CD4-positive, alpha-beta T cell treated with Interleukin-15 for 4 hours (primary cell): ENCODE measurements at regions not wholly inside any gene's neighbourhood (a gene's known extent, or its start where the extent isn't known, plus 50 kb on each side); places are given as distances from the start of the nearest gene placed in this dataset.

Experiments
- DNase-seq: peaks from one replicate; pipeline ENCODE4 v3.0.0-alpha.2; 2020; ENCODE audit warnings: low spot score

DNA sequence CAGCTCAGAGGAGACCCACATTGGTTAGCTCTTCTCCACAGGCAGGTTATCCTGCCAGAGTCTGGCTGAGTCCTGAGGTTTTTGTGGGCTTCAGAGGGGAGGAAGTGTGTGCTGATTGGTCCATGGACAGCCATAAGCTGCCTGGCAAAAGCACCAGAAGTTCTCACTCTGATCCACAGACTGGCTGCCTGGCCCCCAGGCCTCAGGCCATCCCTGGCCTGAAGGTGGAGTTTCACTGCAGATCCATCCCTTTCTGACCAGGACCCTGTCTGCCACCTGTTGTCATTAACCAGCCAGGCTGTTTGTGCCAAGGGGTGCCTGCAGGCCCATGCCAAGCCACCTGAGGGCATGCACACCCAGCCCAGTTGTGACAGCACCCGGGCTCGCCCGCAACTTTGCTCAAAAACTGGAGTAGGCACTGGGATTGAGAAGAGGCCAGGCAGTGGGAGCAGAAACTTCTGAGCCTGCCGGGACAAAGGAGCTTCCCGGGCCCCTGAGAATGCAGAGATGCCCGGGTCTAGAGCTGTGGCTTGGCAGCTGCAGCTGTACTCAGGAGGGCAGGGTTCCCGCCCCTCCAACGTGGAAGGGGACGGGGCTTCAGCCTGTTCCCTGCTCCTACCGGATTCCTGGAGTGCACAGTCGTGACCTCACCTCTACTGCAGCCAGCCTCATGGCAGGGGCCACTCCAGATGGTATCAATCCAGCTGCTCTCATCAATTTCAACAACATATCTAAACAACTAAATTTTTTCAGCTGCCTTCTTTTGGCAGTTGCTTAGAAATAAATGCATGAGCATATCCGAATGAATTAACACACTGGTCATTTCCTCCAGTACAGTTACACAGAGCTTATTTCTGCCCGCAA, 1277.3 kb downstream of the SLC16A7 start:
- no peak for DNase-seq

DNA sequence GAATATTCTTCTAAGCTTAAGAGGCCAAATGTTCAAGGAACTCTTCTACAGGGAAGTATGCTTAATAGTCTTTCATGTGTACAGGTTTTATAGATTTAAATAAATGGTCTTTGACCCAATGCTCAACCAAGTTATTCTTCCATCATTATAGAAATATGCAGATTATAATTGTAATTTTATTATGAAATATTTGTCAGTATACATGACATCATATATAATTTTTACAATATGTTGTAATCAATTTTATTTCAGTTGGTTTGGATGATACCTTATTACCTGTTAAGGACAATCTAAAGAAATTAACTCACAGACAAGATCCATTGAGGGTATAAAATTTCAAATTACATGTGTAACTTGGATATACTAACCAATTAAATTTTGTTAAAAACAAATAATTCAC, 1278.3 kb downstream of the SLC16A7 start:
- no peak for DNase-seq

DNA sequence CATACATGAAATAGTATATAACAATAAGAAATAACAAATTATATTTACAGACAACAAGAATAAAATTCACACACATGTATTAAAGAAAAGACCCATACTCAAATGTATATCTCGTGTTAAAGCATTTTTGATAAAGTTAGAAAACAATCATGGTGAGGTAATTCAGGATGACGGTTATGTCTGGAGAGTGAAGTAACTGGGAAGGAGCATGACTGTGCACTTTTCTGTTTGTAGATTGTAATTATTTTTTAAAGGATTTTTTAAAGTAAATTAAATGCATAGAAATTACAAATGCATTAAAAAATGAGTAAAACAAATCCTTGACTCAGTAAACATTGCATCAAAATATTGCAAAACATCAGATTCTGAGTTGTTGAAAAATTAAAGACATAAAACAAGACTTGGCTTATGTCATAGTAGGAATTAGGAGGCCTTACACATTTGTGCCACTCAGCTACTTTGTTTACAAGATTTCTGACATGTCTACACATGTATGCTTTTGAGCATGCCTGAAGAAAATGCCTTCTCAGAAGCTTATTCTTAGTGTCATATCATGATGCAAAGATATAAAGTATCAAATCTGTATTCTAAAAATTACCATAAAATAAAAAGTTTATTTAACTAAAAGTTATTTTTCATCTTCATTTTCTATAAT, 1325.1 kb downstream of the SLC16A7 start:
- no peak for DNase-seq

DNA sequence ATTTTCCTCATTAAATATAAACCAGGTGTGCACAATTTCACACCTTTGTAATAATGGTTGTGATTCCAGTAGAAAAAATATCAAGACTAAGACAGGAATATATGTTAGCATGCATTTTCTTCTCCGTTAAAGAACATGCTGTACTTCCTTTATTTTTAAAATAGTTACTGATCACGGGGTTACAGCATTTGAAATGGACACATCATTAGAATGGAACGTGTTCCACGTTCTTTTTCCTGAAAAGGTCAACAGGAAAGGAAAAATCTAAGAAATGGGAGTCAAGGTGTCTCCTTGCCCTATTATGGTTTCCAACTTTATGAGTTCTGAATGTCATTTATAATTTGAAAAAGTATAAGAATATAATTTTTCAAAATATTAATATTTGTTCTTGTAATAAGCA, 1325.7 kb downstream of the SLC16A7 start:
- no peak for DNase-seq

DNA sequence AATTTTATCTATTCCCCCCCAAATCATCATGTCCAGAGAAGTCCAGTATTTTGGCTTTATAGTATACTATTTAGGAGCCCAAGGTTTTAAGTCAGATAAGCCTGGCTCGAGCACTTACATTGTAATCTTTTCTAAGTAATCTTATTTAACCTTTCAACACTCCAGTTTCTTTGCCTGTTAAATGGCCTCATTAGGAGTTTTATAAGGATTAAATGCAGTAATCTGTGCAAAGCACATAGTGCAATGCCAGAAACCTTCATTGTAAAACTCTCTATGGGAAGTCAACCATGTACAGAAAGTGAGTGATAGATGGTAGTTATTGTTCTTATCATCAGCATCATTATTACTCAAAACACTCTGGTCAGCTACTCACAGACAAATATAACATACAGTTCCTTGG, 1330.4 kb downstream of the SLC16A7 start:
- DNase-seq = no peak

DNA sequence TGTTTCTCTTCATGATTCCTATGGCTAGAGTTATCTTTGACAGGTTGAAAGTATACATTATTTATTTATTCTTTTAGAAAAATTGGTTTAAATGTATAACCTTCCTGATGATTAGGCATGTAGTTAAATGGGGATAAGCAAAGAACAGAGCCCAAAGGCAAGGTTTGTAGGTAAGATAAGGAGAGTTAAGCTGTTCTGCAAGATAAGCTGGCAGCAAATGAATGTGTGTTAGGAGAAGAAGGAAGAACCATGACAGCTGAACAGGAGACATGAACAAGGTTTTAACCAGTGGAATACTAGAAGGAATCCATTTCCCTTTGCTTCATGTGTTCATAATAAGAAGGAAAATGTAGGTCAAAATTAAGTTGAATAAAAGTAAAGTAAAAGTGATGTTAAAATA, 1330.1 kb upstream of the USP15 start:
- DNase-seq = no peak

DNA sequence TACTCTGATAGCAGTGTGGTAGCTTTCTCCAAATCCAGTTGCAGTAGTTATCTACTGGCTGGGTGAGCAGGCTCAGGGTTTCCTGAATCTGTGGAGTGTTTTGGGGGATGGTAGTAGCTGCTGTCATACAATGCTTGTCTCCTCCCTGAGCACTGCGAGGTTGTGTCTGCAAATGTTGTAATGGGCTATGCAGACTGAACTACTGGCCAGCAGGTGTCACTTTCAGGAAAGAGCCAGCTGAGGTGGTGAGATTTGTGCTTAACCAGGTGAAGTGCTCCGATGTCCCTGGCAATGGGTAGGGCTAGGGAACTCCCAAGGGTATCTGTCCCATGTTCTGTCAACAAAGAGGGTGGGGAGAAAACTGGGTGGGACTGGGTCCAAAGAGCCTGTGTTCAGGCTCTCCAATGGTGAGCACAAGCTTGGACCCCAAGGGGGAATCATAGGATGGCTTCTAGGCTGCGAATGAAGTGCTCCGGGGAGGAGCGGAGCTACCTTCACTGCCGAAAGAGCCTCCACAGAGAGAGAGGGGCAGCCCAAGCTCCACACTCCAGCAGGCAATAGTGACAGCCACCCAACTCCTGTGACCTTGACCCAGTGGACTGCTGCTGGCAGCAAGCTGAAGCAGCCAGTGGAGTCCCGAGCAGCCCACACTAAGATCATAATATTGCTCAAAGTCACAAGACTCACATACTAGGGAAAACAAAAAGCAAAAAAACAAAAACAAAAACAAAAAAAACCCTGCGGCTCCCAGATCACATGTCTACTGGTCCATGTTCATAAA, 1324.0 kb upstream of the USP15 start:
- no peak for DNase-seq

DNA sequence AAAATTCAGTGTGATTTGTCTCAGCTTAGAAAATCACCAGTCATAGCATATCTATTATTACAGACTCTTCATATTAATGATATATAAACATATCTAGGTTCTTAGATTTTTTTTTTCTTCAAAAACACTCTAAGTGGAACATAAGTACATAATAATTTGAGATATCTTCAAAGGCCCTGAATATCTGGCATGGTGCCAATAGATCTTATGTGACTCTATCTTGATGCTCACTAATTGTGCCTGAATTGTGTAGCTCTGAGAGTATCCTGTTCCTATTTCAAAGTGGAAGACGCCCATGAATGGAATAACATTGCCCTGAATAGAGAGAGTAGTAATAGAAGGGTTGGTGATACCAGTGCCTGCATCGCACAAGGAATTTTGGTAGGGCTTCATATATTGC, 1312.7 kb upstream of the USP15 start:
- no peak for DNase-seq

DNA sequence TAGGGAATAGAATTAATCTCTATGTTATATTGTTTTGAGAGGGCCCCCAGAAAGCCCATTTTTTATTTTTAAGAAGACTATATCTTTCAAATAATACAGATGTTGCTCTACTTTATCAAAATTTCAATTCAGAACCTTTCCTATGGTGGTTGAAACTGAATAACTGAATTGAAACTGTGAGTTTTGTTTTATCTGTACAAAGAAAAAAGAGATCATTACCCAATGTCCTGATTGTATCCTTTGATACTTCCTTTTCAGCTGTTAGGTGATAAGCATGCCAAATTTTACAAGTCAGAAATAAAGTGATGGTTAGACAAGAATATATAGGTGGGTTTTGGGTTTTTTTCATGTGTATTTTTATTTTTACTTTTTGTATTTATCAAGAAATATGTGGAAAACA, 1293.1 kb upstream of the USP15 start:
- DNase-seq = no peak

DNA sequence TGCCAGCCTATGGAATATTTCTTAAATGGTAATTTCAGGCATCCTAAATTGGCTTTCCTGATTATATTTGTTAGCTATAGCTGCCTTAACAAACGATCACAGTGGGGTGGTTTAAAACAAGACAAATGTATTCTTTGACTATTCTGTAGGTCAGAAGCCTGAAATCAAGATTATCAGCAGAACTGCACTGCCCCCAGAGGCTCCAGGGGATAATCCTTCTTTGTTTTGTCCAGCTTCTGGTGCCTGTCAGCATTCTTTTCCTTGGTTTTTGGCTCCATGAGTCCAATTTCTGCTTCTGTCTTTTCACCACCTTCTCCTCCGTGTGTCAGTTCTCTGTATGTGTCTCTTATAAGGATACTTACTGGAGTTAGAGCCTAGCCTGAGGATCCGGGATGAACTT, 1282.2 kb upstream of the USP15 start:
- no peak for DNase-seq

DNA sequence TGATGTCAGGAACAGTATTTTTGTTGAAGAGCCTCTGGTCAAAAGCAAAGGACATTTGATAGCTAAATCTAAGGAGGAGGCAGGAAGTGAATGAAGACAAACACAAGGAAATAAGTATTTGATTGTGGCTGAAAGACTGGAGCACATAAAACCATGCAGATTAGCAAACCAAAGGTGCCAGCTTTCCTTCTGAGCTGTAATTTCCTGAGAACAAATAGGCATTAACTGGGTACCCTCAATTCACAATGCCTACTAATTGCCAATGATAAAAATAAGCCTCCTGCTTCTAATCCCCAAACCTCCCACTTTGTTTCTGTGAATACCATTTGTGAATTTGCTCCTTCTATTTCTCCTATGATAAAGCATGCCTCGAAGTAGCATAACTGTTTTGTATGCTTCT, 1279.6 kb upstream of the USP15 start:
- no peak for DNase-seq

DNA sequence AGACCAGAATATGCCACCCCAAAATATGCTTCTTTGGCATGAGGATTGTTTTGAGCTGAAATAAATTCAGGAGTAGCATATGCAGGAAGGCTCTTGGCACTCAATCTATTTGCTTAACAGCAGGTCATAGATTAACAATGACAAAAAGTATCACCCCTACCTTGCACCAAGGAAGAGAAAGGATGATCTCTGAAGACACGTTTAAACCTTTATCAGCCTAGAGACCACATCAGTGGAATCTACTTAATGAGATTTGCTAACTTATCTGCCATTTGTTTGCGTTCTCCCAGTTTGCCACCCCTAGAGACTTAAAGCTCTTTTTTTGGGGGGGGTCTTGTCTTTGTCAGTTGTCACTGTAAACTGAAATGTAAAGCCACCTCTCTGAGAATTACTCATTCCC, 1278.7 kb upstream of the USP15 start:
- DNase-seq = no peak

DNA sequence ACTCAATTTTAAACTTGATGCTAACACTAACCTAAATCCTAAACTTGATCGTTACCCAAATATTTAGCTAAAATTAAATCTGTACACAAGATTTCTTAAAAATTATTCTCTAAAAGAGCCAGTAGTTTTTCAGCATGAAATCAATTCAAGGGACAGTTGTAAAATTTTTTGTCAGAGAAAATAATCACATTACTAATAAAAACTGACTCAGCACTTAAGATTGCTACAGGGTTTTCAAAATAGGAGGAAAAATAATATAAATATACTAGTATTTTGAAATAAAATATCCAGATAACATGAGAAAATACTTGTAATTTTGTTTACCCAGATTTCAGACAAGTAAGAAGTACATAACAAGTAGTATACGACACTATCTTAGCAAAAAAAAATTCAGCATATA, 1268.1 kb upstream of the USP15 start:
- DNase-seq = no peak

DNA sequence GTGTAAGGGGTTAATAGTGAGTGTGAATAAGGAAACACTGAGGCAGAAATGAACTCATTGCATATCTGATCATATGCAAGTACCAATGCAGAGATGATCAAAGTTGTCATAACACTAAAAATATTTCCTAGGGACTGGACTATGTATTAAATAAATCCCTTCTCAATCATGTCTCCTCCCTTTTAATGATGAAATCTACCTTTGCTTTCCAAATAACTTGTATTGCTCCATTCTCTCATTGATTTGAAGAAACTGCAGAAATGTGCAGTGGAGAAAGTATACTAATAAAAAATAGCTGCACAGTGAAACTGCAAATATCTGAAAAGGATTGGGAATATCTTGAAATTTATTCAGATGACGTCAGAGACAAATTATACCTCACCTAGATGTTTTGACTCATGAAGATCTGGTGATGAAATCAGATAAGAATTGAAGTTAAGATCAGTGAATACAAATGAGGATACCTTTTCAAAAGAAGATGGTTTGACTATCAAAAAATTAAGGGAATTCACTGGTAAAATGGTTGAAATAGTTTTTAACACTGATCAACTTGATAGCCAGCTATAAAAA, 1264.9 kb upstream of the USP15 start:
- DNase-seq = no peak

DNA sequence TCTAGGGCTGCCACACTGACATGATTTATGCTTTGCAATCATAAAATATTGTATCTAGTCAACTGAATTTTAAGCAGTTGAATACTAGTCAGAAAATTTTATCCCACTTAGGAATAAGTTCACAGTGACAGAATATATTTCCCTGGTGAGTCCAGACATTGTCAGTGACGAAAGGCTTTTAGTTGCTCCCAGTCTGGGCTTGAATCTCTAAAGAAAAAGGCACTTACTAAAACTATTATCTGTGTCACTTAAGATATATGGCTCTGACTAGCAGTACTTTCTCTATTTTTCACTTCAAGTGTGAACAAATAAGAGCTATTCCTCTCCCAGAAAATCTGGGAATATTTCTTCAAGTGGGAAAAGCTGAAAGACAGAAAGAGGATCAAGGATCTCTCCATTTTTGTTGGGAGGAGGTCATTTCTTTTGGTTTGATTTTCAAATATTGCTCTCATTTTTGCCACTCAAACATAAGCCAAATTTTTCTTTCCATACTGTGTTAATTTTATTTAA, 1262.3 kb upstream of the USP15 start:
- no peak for DNase-seq

DNA sequence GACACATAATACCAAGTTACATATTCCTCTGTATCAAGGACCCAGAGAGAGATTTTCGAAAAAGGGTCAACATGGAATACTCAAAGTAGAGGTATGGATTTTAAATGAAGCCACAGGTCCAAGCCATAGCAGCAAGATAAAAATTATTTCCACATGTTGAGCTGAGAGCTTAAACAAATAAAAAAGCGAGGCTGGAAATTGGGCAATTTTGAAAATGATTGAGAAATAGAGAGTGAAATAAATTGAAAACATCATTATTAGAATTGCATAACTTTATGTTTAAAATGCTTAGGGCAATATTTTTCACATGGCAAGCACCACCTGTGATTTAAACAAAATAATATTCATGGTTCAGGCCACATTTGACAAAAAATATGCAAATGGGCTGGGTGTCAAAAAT, 1251.0 kb upstream of the USP15 start:
- DNase-seq = no peak

DNA sequence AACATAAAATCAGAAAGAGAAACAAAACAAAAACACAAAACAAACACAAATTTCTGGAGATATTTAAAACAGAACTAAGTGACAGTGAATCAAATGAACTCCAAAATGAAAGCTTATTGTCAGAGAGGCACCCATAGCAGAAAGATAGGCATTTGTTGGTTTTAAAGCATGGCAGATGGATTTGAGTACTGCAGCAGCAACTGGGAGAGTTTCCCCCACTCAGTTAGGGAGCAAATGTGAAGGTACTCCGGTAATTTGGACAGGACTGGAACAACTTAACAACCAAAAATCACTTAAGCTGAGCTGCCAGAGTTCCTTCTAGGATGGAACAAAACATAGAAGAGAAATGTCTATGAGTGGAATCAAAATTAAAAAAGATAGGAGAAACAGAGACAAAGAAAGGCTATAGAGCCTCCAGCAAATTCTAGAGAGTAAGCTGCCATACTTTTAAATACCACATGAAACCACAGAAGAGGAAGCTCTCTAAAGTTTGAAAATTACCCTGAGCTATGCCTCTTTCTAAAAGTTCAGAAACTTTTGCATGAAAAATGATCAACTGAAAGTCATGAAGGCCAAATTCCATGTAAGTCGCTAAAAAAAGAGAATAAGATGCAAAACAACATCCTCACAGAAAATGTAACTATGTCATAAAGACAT, 1248.3 kb upstream of the USP15 start:
- DNase-seq = no peak

DNA sequence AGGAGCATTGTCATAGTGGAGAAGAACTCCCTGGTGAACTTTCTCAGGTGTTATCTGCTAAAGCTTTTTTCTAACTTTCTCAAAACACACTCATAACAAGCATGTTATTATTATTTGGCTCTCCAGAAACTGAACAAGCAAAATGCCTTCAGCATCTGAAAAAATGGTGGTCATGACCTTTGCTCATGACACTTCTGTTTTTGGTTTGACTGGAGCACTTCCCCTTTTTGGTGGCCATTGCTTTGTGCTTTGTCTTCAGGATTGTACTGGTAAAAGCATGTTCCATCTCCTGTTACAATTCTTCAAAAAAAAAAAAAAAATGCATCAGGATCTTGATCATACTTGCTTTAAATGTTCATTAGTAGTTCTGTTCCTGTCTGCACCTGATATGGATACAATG, 1241.6 kb upstream of the USP15 start:
- no peak for DNase-seq

DNA sequence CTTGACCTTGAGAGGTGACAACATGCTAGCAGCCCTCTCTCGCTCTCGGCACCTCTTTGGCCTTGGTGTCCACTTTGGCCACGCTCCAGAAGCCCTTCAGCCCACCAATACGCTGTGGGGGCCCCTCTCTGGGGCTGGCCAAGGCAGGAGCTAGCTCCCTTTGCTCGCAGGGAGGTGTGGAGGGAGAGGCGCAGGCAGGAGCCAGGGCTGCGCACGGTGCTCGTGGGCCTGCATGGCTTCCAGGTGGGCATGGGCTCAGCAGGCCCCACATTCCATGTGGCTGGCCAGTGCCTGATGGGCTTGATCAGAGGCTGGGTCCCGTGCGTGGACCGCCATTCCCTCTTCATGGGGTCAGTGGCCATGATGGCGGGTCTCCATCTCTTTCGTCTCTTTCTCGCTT, 1237.0 kb upstream of the USP15 start:
- no peak for DNase-seq

DNA sequence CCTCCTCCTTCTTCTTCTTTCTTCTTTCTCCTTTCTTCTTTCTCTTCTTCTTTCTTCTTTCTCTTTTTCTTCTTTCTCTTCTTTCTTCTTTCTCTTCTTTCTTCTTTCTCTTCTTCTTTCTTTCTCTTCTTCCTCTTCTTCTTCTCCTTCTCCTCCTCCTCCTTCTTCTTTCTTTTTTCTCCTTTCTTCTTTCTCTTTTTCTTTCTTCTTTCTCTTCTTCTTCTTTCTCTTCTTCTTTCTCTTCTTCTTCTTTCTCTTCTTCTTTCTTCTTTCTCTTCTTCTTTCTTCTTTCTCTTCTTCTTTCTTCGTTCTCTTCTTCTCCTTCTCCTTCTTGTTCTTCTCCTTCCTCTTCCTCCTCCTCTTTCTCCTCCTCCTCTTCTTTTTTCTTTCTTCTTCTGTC, 1230.7 kb upstream of the USP15 start:
- DNase-seq = no peak

DNA sequence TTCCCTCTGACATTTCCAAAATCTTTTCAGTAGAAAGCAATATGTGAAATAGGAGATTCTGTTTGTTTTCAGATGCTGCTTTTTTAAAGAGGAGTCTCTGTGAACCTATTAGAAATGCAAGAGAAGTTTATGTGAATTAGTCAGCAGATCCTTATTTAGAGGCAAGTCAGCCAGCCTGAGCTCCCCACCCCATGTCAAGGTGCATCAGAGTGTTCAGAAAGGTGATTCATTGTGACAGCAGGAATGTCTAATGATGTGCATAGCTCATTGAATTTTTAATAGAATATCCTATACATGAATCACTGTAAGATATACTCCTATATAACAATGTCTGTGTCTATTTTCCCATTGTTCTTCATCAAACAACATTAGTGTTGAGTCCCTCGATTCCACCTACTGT, 1222.4 kb upstream of the USP15 start:
- DNase-seq = no peak

DNA sequence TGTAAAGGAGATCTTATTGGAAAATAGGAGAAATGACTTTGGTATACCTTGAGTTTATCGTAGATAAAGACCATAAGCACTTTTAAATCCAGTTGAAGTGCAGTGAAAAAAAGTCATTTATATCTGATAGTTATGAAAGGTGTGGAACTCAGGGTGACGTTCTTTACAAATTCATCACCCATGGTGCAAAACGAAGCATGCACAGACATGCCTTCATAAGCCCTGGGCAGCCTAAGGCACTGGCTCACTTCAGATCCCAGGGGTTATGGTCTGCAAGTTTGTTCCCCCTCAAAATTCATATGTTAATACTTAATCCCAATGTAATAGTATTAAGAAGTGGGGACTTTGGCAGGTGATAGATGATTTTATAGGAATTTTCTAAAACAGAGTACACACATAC, 1216.4 kb upstream of the USP15 start:
- no peak for DNase-seq
